ENCODE measurements at regions not wholly inside any gene's neighbourhood (a gene's known extent, or its start where the extent isn't known, plus 50 kb on each side); places are given as distances from the start of the nearest gene placed in this dataset.

DNA sequence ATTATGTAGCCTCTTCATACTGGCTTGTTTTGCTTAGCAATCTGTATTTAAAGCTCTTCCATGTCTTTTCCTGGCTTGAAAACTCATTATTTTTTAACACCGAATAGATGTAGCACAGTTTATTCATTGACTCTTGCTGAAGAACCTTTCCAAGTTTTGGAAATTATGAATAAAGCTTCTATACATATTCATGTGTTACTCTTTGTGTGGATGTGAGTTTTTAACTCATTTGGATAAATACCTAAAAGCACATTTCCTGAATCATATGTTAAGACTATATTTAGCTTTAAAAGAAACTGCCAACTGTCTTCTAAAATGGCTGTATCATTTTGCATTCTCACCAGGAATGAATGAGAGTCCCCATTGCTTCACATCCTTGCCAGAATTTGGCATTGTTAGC, 2061.7 kb upstream of the AGA start:
- Histone ChIP-seq H3K4me3 (no peak overlapping the region), H3K36me3 (ENCODE audit: control insufficient read depth in 2 of 2, insufficient read depth in 2 of 2, low read length in 1 of 2) (no peaks in the 10 kb centered on the region), H3K79me2 (ENCODE audit: control insufficient read depth, insufficient read depth, low read length) (no peaks in the 10 kb centered on the region), H3K4me2 (ENCODE audit: control insufficient read depth, insufficient read depth) (no peak overlapping the region), H3K9me3 (replicated peaks; ENCODE audit: control insufficient read depth, insufficient read depth, low read length) (no peaks in the 10 kb centered on the region), H3K9ac (ENCODE audit: control insufficient read depth, insufficient read depth, low read length) (no peak overlapping the region), H3K27ac (ENCODE audit: control insufficient read depth, insufficient read depth) (no peak overlapping the region), H3K4me1 (ENCODE audit: control insufficient read depth, insufficient read depth, low read length) (no peaks in the 10 kb centered on the region), H3K27me3 (replicated peaks in 1 of 2; ENCODE audit: control insufficient read depth in 2 of 2, insufficient read depth in 2 of 2, low read length in 1 of 2) (no peaks in the 10 kb centered on the region), H4K20me1 (ENCODE audit: control insufficient read depth, insufficient read depth) (no peaks in the 10 kb centered on the region), H2AFZ (ENCODE audit: control insufficient read depth, low read depth, low read length) (no peak overlapping the region)
- BruUV-seq (replicated peaks), result no TSS peak
- SMC1A ChIA-PET (ENCODE audit: uncharacterized antibody, unreplicated experiment), result interaction anchor here (0.5 to 1.0 kb wide), 2 partner anchors 9 to 79 kb away, joined by 3 read pairs; no protein-coding TSS in a partner anchor
- DNase-seq (ENCODE audit: low read depth, low spot score) (no peak), ATAC-seq (no peak), FAIRE-seq (no peak)
- in situ Hi-C loops (cut with MboI) (no loop called here), intact Hi-C loops (cut with micrococcal nuclease; ENCODE audit: unreplicated experiment) (no loop called here)
- RAD21 ChIA-PET (ENCODE audit: unreplicated experiment), result no interaction called here
- WGBS (ENCODE audit: insufficient coverage, insufficient replicate concordance, low lambda C conversion rate, missing lambda C conversion rate), result 33% methylated on average over 1 of the region's 1 CpG
- POLR2A ChIA-PET, result no interaction called here
- no peak for TF ChIP-seq CBX5 (IDR thresholded peaks at IDR 0.05; ENCODE audit: low read depth)
- TF ChIP-seq HDAC6 (IDR thresholded peaks at IDR 0.05; ENCODE audit: unreplicated experiment), result no peak
- CTCF ChIA-PET, result no interaction called here

DNA sequence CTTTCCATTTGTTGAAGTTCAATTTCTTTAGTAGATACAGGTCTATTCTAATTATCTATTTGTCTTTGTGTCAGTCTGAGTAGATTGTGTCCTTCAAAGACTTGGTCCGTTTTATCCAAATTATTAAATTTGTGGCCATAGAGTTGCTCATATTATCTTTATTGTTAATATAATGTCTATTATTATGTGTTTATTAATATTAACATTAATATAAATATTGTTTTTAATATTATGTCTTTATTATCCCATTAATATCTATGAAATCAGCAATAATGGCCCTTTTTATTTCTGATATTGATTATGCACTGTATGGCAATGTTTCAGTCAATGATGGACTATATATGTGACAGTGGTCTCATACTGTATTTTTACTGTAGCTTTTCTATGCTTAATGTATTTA, 2067.3 kb upstream of the AGA start:
- WGBS (ENCODE audit: insufficient coverage, insufficient replicate concordance, low lambda C conversion rate, missing lambda C conversion rate), result 0% methylated on average over 1 of the region's 1 CpG
- Histone ChIP-seq H3K27ac (ENCODE audit: control insufficient read depth, insufficient read depth) (no peak overlapping the region), H3K9me3 (replicated peaks; ENCODE audit: control insufficient read depth, insufficient read depth, low read length) (no peaks in the 10 kb centered on the region), H3K79me2 (ENCODE audit: control insufficient read depth, insufficient read depth, low read length) (no peaks in the 10 kb centered on the region), H3K4me3 (no peak overlapping the region), H3K36me3 (ENCODE audit: control insufficient read depth in 2 of 2, insufficient read depth in 2 of 2, low read length in 1 of 2) (no peaks in the 10 kb centered on the region), H4K20me1 (ENCODE audit: control insufficient read depth, insufficient read depth) (no peaks in the 10 kb centered on the region), H3K9ac (ENCODE audit: control insufficient read depth, insufficient read depth, low read length) (no peak overlapping the region), H3K4me2 (ENCODE audit: control insufficient read depth, insufficient read depth) (no peak overlapping the region), H3K27me3 (replicated peaks in 1 of 2; ENCODE audit: control insufficient read depth in 2 of 2, insufficient read depth in 2 of 2, low read length in 1 of 2) (no peaks in the 10 kb centered on the region), H2AFZ (ENCODE audit: control insufficient read depth, low read depth, low read length) (no peak overlapping the region), H3K4me1 (ENCODE audit: control insufficient read depth, insufficient read depth, low read length) (no peaks in the 10 kb centered on the region)
- in situ Hi-C loops (cut with MboI) (no loop called here), intact Hi-C loops (cut with micrococcal nuclease; ENCODE audit: unreplicated experiment) (no loop called here)
- FAIRE-seq (no peak), ATAC-seq (no peak), DNase-seq (ENCODE audit: low read depth, low spot score) (no peak)
- RAD21 ChIA-PET (ENCODE audit: unreplicated experiment), result no interaction called here
- SMC1A ChIA-PET (ENCODE audit: uncharacterized antibody, unreplicated experiment), result no interaction called here
- CTCF ChIA-PET, result no interaction called here
- POLR2A ChIA-PET, result no interaction called here
- BruUV-seq (replicated peaks), result no TSS peak
- TF ChIP-seq PML (IDR thresholded peaks at IDR 0.05; ENCODE audit: low read length), result no peak
- no peak for TF ChIP-seq MTA3 (IDR thresholded peaks at IDR 0.05; ENCODE audit: borderline replicate concordance, low read length)
- no peak for TF ChIP-seq ETV6 (conservative IDR thresholded peaks at IDR 0.05 in 1 of 2, IDR thresholded peaks at IDR 0.05 in 1 of 2; ENCODE audit: borderline replicate concordance in 1 of 2, low read depth in 1 of 2)
- TF ChIP-seq, protein P1, sequence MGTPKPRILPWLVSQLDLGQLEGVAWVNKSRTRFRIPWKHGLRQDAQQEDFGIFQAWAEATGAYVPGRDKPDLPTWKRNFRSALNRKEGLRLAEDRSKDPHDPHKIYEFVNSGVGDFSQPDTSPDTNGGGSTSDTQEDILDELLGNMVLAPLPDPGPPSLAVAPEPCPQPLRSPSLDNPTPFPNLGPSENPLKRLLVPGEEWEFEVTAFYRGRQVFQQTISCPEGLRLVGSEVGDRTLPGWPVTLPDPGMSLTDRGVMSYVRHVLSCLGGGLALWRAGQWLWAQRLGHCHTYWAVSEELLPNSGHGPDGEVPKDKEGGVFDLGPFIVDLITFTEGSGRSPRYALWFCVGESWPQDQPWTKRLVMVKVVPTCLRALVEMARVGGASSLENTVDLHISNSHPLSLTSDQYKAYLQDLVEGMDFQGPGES (IDR thresholded peaks at IDR 0.05), result no peak
- TF ChIP-seq WRNIP1 (IDR thresholded peaks at IDR 0.05; ENCODE audit: borderline replicate concordance, low read depth, low read length), result no peak
- TF ChIP-seq ZSCAN29 (IDR thresholded peaks at IDR 0.05), result no peak
- no peak for TF ChIP-seq ZBED1 (IDR thresholded peaks at IDR 0.05; ENCODE audit: borderline replicate concordance)
- TF ChIP-seq CREM (IDR thresholded peaks at IDR 0.05; ENCODE audit: low read depth), result no peak
- TF ChIP-seq ZZZ3 (IDR thresholded peaks at IDR 0.05; ENCODE audit: control insufficient read depth, insufficient read length, low read depth), result no peak
- TF ChIP-seq SMC3 (IDR thresholded peaks at IDR 0.05; ENCODE audit: borderline replicate concordance, low read length), result no peak
- no peak for TF ChIP-seq ZNF217 (IDR thresholded peaks at IDR 0.05)
- TF ChIP-seq POLR2AphosphoS2 (IDR thresholded peaks at IDR 0.05; ENCODE audit: low read depth, low read length), result no peak
- TF ChIP-seq, protein P2, sequence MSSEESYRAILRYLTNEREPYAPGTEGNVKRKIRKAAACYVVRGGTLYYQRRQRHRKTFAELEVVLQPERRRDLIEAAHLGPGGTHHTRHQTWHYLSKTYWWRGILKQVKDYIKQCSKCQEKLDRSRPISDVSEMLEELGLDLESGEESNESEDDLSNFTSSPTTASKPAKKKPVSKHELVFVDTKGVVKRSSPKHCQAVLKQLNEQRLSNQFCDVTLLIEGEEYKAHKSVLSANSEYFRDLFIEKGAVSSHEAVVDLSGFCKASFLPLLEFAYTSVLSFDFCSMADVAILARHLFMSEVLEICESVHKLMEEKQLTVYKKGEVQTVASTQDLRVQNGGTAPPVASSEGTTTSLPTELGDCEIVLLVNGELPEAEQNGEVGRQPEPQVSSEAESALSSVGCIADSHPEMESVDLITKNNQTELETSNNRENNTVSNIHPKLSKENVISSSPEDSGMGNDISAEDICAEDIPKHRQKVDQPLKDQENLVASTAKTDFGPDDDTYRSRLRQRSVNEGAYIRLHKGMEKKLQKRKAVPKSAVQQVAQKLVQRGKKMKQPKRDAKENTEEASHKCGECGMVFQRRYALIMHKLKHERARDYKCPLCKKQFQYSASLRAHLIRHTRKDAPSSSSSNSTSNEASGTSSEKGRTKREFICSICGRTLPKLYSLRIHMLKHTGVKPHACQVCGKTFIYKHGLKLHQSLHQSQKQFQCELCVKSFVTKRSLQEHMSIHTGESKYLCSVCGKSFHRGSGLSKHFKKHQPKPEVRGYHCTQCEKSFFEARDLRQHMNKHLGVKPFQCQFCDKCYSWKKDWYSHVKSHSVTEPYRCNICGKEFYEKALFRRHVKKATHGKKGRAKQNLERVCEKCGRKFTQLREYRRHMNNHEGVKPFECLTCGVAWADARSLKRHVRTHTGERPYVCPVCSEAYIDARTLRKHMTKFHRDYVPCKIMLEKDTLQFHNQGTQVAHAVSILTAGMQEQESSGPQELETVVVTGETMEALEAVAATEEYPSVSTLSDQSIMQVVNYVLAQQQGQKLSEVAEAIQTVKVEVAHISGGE (CRISPR knock-in tag; IDR thresholded peaks at IDR 0.05), result no peak

Measured in GM12878 (cell line).